ENCODE measurements at regions not wholly inside any gene's neighbourhood (a gene's known extent, or its start where the extent isn't known, plus 50 kb on each side); places are given as distances from the start of the nearest gene placed in this dataset.

DNA sequence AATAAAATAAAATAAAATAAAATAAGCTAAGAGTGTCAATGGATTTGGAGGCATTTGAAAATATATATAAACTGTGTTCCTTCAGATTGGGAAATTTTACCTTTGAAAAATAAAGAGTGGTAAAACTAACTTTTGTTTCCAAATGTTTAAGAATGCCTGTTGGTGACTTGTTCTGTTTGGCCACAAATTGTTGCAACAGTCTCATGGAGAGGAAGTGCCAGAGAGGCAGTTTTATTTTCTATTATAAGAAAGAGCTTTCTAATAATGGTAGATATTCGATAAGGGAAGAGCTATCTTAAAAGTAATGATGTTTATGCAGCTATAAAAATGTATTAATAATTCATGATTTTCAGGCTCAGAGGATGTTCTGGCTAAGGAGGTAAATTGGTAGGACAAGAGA, 68.8 kb upstream of the MDGA2 start:
- no peak for DNase-seq

DNA sequence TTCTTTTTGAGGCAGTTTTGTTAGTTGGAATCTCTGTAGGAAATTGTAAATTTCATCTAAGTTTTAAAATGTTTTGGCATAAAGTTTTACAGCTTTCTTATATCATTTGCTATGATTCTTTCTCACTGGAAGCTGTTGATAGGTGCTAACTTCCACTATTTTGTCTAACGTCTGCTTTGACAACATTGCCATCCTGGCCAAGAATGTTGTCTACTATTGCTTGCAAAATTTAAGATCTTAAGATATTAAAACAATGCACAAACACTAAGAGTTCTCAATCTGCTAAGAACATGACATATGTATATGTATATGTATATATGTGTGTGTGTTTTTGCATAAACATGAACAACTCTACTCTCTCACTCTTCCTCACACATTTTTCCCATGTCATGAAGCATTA, 64.1 kb upstream of the MDGA2 start:
- DNase-seq = no peak

DNA sequence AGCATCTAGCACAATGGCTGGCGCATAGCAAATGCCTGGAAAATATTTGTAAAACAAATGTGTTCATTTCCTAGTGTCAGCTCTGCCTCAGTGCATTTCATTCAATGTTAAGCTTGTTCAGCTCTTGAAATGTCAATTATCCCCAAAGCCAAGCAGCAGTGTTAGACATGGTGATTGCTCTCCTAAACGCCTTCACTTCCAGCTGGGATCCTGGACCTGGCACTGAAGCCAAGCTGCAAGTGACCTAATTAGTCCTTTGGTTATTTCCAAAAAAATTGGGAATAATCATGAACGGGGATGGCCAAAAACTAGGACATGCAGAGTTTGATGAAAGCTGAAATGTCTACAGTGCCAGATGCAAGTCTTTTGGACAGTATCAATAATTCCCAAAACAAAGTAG, 54.9 kb upstream of the MDGA2 start:
- DNase-seq = no peak
